A673 (cell line): ENCODE measurements at regions not wholly inside any gene's neighbourhood (a gene's known extent, or its start where the extent isn't known, plus 50 kb on each side); places are given as distances from the start of the nearest gene placed in this dataset.

Experiments
- EZH2 ChIP-seq: fragments of 200-600 bp; sonication (generic); IDR thresholded peaks from 2 replicates; pipeline ENCODE4 v1.6.1; 2017; ENCODE audit warnings: borderline replicate concordance, low read depth, mild to moderate bottlenecking, mixed read lengths, antibody characterized with exemption, low read length; ENCODE audit not compliant: poor library complexity, severe bottlenecking
- TF ChIP-seq, protein P1 (sequence below): fragments of 300-800, 200-600 bp; sonication (generic); conservative IDR thresholded peaks from 2 replicates; pipeline ENCODE4 v1.5.1; 2017; ENCODE audit warnings: low read depth, mild to moderate bottlenecking, antibody characterized with exemption, low read length, moderate library complexity, mixed read lengths

DNA sequence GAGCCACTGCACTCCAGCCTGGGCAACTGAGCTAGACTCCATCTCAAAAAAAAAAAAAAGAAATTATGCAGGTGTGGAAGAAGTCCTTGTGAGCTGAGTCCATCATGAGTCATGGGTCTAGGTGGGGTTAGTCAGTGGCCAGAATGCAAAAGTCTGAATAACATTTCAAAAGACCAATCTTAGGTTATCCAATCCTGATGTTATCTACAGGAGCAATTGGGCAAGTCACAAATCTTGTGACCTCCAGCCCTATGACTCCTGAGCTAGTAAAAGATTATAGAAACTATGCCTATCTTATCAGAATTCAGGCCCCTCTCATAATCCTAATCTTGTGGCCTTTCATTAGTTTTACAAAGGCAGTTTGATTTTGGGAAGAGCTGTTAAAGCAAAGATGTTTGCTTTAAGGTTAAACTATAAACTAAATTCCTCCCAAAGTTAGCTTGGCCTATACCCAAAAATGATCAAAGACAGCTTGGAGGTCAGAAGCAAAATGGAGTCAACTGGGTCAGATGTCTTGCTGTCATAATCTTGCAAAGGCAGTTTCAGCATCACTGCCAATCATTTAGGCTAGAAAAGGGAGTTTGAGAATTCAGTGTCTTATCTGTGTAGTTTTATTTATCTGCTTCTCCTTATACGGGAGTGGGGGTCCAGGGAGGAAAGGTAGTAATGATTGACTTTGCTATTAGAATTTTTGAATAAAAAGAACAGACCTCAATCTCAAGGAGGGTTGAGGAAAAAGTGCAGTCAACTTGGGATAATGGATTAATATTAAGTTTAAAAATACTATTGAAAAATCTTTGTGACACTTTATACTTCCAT, 71.2 kb upstream of the TRIM24 start:
- TF ChIP-seq, protein P1, sequence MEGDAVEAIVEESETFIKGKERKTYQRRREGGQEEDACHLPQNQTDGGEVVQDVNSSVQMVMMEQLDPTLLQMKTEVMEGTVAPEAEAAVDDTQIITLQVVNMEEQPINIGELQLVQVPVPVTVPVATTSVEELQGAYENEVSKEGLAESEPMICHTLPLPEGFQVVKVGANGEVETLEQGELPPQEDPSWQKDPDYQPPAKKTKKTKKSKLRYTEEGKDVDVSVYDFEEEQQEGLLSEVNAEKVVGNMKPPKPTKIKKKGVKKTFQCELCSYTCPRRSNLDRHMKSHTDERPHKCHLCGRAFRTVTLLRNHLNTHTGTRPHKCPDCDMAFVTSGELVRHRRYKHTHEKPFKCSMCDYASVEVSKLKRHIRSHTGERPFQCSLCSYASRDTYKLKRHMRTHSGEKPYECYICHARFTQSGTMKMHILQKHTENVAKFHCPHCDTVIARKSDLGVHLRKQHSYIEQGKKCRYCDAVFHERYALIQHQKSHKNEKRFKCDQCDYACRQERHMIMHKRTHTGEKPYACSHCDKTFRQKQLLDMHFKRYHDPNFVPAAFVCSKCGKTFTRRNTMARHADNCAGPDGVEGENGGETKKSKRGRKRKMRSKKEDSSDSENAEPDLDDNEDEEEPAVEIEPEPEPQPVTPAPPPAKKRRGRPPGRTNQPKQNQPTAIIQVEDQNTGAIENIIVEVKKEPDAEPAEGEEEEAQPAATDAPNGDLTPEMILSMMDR: no peak
- TF ChIP-seq EZH2: no peak
